B cell (primary cell): ENCODE measurements at regions not wholly inside any gene's neighbourhood (a gene's known extent, or its start where the extent isn't known, plus 50 kb on each side); places are given as distances from the start of the nearest gene placed in this dataset.

Experiments
- CTCF ChIP-seq: fragments of 200-600 bp; IDR thresholded peaks from one replicate; pipeline ENCODE4 v1.8.0; 2022; ENCODE audit warnings: antibody characterized with exemption, mild to moderate bottlenecking
- EZH2 ChIP-seq: IDR thresholded peaks from 2 replicates; pipeline ENCODE4 v1.6.1; 2012; ENCODE audit warnings: borderline replicate concordance, low read depth, mild to moderate bottlenecking, moderate library complexity, low read length; ENCODE audit not compliant: insufficient read depth, poor library complexity, severe bottlenecking

GRCh38 chr4:32454482-32454881, 1734.3 kb downstream of the PCDH7 start:
- TF ChIP-seq EZH2, result no peak
- TF ChIP-seq CTCF, result no peak
